H9 (cell line): ENCODE measurements at regions not wholly inside any gene's neighbourhood (a gene's known extent, or its start where the extent isn't known, plus 50 kb on each side); places are given as distances from the start of the nearest gene placed in this dataset.
A peak's percentile ranks its signal among the peaks of the same experiment; 100 is the strongest.

Experiments used
- DNase-seq: peaks from one replicate; pipeline ENCODE4 v3.0.0-alpha.2; 2017
- H2AFZ ChIP-seq: one replicate; pipeline ENCODE4 v1.6.1; 2013; ENCODE audit warnings: mild to moderate bottlenecking, low read length, control low read depth, moderate library complexity
- H2AK5ac ChIP-seq: 2 replicates; pipeline ENCODE4 v1.6.1; 2013; ENCODE audit warnings: low read length, control low read depth, mixed read lengths; ENCODE audit not compliant: insufficient read length
- H2BK120ac ChIP-seq: one replicate; pipeline ENCODE4 v1.6.1; 2013; ENCODE audit warnings: low read depth, mild to moderate bottlenecking, low read length, control low read depth, inconsistent platforms; ENCODE audit not compliant: poor library complexity, severe bottlenecking
- H2BK12ac ChIP-seq: 2 replicates; pipeline ENCODE4 v1.6.1; 2013; ENCODE audit warnings: low read length, control low read depth, mixed read lengths, low read depth; ENCODE audit not compliant: insufficient read length
- H2BK15ac ChIP-seq: 2 replicates; pipeline ENCODE4 v1.6.1; 2013; ENCODE audit warnings: low read depth, low read length, control low read depth
- H2BK20ac ChIP-seq: one replicate; pipeline ENCODE4 v1.6.1; 2013; ENCODE audit warnings: low read depth, mild to moderate bottlenecking, low read length, control low read depth, inconsistent platforms; ENCODE audit not compliant: poor library complexity, severe bottlenecking
- H2BK5ac ChIP-seq: 2 replicates; pipeline ENCODE4 v1.6.1; 2013; ENCODE audit warnings: low read length, control low read depth, mixed read lengths; ENCODE audit not compliant: insufficient read length
- H3K14ac ChIP-seq: 2 replicates; pipeline ENCODE4 v1.6.1; 2013; ENCODE audit warnings: low read length, control low read depth; ENCODE audit not compliant: insufficient read depth
- H3K18ac ChIP-seq: 2 replicates; pipeline ENCODE4 v1.6.1; 2013; ENCODE audit warnings: low read depth, mild to moderate bottlenecking, mixed read lengths, low read length, control low read depth; ENCODE audit not compliant: insufficient read length
- H3K23ac ChIP-seq: 2 replicates; pipeline ENCODE4 v1.6.1; 2013; ENCODE audit warnings: low read length, control low read depth, mixed read lengths, low read depth; ENCODE audit not compliant: insufficient read length
- H3K23me2 ChIP-seq: 2 replicates; pipeline ENCODE4 v1.6.1; 2013; ENCODE audit warnings: low read depth, mild to moderate bottlenecking, mixed read lengths, low read length, control low read depth; ENCODE audit not compliant: insufficient read length, poor library complexity, severe bottlenecking
- H3K27ac ChIP-seq: 2 replicates; pipeline ENCODE4 v1.5.1; 2013; ENCODE audit warnings: low read length, control low read depth, mixed read lengths, low read depth; ENCODE audit not compliant: insufficient read length
- H3K27me3 ChIP-seq: 2 replicates; pipeline ENCODE4 v1.6.1; 2013; ENCODE audit warnings: low read length, control low read depth, inconsistent platforms; ENCODE audit not compliant: insufficient read depth
- H3K4ac ChIP-seq: 2 replicates; pipeline ENCODE4 v1.6.1; 2013; ENCODE audit warnings: low read depth, mild to moderate bottlenecking, control low read depth, inconsistent platforms, low read length, moderate library complexity
- H3K4me1 ChIP-seq: 2 replicates; pipeline ENCODE4 v1.6.1; 2013; ENCODE audit warnings: low read length, control low read depth, inconsistent platforms; ENCODE audit not compliant: insufficient read depth
- H3K4me2 ChIP-seq: 2 replicates; pipeline ENCODE4 v1.6.1; 2013; ENCODE audit warnings: low read length, control low read depth, mixed read lengths; ENCODE audit not compliant: insufficient read length, insufficient read depth
- H3K56ac ChIP-seq: 2 replicates; pipeline ENCODE4 v1.6.1; 2013; ENCODE audit warnings: low read depth, mild to moderate bottlenecking, mixed read lengths, low read length, control low read depth; ENCODE audit not compliant: insufficient read length
- H3K79me1 ChIP-seq: 2 replicates; pipeline ENCODE4 v1.6.1; 2013; ENCODE audit warnings: low read depth, mild to moderate bottlenecking, moderate library complexity, low read length, control low read depth, inconsistent platforms; ENCODE audit not compliant: insufficient read depth, poor library complexity, severe bottlenecking
- H3K79me2 ChIP-seq: 2 replicates; pipeline ENCODE4 v1.6.1; 2013; ENCODE audit warnings: low read length, control low read depth, inconsistent platforms; ENCODE audit not compliant: insufficient read depth
- H3K9ac ChIP-seq: 2 replicates; pipeline ENCODE4 v1.6.1; 2013; ENCODE audit warnings: low read length, control low read depth, mixed read lengths; ENCODE audit not compliant: insufficient read length; ENCODE audit errors: extremely low read depth
- H3K9me3 ChIP-seq: one replicate; pipeline ENCODE4 v1.6.1; 2013; ENCODE audit warnings: low read depth, low read length, inconsistent platforms; ENCODE audit not compliant: control insufficient read depth
- H3T11ph ChIP-seq: one replicate; pipeline ENCODE4 v1.6.1; 2013; ENCODE audit warnings: mild to moderate bottlenecking, low read length, control low read depth, inconsistent platforms
- H4K20me1 ChIP-seq: one replicate; pipeline ENCODE4 v1.6.1; 2013; ENCODE audit not compliant: control insufficient read depth, insufficient read length, insufficient read depth
- H4K5ac ChIP-seq: 2 replicates; pipeline ENCODE4 v1.6.1; 2013; ENCODE audit warnings: low read depth, mild to moderate bottlenecking, mixed read lengths, low read length, control low read depth; ENCODE audit not compliant: insufficient read length
- H4K8ac ChIP-seq: replicated peaks from 2 replicates; pipeline ENCODE4 v1.6.1; 2013; ENCODE audit warnings: low read length, control low read depth, mixed read lengths, low read depth; ENCODE audit not compliant: insufficient read length
- H4K91ac ChIP-seq: 2 replicates; pipeline ENCODE4 v1.6.1; 2013; ENCODE audit warnings: low read depth, mild to moderate bottlenecking, moderate library complexity, mixed read lengths, low read length, control low read depth; ENCODE audit not compliant: insufficient read length
- H3K27ac Mint-ChIP-seq, 3 experiments: 2 replicates in 2 of 3; 3 replicates in 1 of 3; pipeline ENCODE4 v1.8.0; 2020 to 2021; ENCODE audit warnings: mixed read lengths in 3 of 3, mild to moderate bottlenecking in 1 of 3, moderate library complexity in 1 of 3
- H3K27me3 Mint-ChIP-seq: 2 replicates; pipeline ENCODE4 v1.8.0; 2021; ENCODE audit warnings: low read depth, mild to moderate bottlenecking, moderate library complexity, mixed read lengths
- H3K36me3 Mint-ChIP-seq, 3 experiments: 2 replicates in 2 of 3; 3 replicates in 1 of 3; pipeline ENCODE4 v1.8.0; 2020 to 2021; ENCODE audit warnings: low read depth in 3 of 3, mixed read lengths in 3 of 3; ENCODE audit not compliant: insufficient read depth in 1 of 3
- H3K4me1 Mint-ChIP-seq, 2 experiments: 2 replicates each; pipeline ENCODE4 v1.8.0; 2020; ENCODE audit warnings: mixed read lengths in 2 of 2
- H3K4me3 Mint-ChIP-seq, 2 experiments: 2 replicates in 1 of 2; 3 replicates in 1 of 2; pipeline ENCODE4 v1.8.0; 2020 to 2021; ENCODE audit warnings: mild to moderate bottlenecking in 2 of 2, mixed read lengths in 2 of 2, moderate library complexity in 1 of 2
- H3K9me3 Mint-ChIP-seq, 2 experiments: 2 replicates in 1 of 2; 3 replicates in 1 of 2; pipeline ENCODE4 v1.8.0; 2020; ENCODE audit warnings: mild to moderate bottlenecking in 2 of 2, mixed read lengths in 2 of 2, moderate library complexity in 1 of 2
- WGBS: extraction: QIAGEN DNeasy Blood & Tissue Kit; methylation state at CpG from one replicate; pipeline ENCODE4 v1.1.7; 2013; ENCODE audit warnings: missing lambda C conversion rate, low lambda C conversion rate, mixed read lengths; ENCODE audit not compliant: insufficient read length; ENCODE audit errors: extremely low coverage; 5-methylcytosine and 5-hydroxymethylcytosine counted together
- TF ChIP-seq, protein P1 (sequence below): fragments of 200-600 bp; sonication (generic); conservative IDR thresholded peaks from 3 replicates; pipeline ENCODE4 v1.8.0; 2021; ENCODE audit warnings: antibody characterized with exemption, mild to moderate bottlenecking

DNA sequence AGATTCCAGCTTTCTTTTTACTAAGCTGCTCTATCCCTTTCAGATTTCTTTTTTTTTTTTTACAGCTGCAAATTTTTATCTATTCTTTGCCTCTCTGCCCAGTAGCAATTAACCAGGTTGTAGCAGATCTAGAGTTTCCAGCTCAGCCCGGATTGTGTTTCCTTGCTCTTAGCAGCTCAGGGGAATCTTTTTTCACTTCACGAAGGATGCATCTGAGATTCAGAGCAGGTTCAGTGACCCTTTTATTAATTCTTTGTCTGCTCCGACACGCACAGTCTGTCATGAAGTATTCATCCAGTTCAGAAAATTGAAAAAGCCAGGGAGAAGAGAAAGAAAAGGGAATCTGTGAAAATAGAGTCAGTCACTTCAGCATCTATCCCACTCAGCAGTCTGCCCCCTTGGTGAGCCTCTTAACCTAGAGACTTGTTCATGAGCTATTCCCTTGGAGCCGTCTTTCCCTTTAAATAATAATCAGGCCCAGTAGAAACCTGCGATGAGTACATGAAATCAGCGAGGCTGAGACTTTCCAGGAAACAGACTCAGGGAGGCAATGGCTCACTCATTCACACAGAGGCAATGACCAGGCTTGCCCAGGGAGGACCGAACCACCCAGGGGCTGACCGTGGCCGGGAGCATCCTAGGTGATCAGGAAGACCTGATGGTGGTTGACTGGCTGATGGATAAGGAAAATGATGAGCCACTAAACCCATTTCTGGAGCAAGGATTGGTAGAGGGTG lies 103.4 kb upstream of the ITGA6 start:
- H2BK15ac ChIP-seq = no peak overlapping the region
- no peak overlapping the region for H3K18ac ChIP-seq
- WGBS = no CpG with 5 or more reads among the region's 10 CpGs
- Mint-ChIP-seq H3K27ac (peak overlapping the region in 1 of 3 experiments; percentile 16; a peak in 2 of 7 replicates), H3K36me3 (peaks cover 3 to 10% (median 4%) of the 10 kb centered on the region in 3 experiments), H3K4me1 (peaks cover 2 to 3% of the 10 kb centered on the region in 2 experiments), H3K27me3 (no peaks in the 10 kb centered on the region), H3K9me3 (peaks cover 3 to 4% of the 10 kb centered on the region in 2 experiments; a peak in 4 of 5 replicates), H3K4me3 (no peak overlapping the region)
- no peak overlapping the region for H2BK5ac ChIP-seq
- H2BK120ac ChIP-seq = no peak overlapping the region
- no peak overlapping the region for H2AK5ac ChIP-seq
- no peak overlapping the region for H3K56ac ChIP-seq
- no peaks in the 10 kb centered on the region for H3K9me3 ChIP-seq
- H3K79me1 ChIP-seq = no peaks in the 10 kb centered on the region
- H4K20me1 ChIP-seq = no peaks in the 10 kb centered on the region
- no peak overlapping the region for H4K5ac ChIP-seq
- H3K4me1 ChIP-seq = no peaks in the 10 kb centered on the region
- no peak overlapping the region for H3K4me2 ChIP-seq
- H3T11ph ChIP-seq = no peak overlapping the region
- no peak overlapping the region for H3K14ac ChIP-seq
- H3K23ac ChIP-seq = no peak overlapping the region
- DNase-seq = no peak
- no peak overlapping the region for H4K8ac ChIP-seq
- H2BK20ac ChIP-seq = no peak overlapping the region
- no peak overlapping the region for H2BK12ac ChIP-seq
- H2AFZ ChIP-seq = no peak overlapping the region
- H3K27ac ChIP-seq = no peak overlapping the region
- H4K91ac ChIP-seq = no peak overlapping the region
- TF ChIP-seq, protein P1, sequence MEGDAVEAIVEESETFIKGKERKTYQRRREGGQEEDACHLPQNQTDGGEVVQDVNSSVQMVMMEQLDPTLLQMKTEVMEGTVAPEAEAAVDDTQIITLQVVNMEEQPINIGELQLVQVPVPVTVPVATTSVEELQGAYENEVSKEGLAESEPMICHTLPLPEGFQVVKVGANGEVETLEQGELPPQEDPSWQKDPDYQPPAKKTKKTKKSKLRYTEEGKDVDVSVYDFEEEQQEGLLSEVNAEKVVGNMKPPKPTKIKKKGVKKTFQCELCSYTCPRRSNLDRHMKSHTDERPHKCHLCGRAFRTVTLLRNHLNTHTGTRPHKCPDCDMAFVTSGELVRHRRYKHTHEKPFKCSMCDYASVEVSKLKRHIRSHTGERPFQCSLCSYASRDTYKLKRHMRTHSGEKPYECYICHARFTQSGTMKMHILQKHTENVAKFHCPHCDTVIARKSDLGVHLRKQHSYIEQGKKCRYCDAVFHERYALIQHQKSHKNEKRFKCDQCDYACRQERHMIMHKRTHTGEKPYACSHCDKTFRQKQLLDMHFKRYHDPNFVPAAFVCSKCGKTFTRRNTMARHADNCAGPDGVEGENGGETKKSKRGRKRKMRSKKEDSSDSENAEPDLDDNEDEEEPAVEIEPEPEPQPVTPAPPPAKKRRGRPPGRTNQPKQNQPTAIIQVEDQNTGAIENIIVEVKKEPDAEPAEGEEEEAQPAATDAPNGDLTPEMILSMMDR = no peak
- no peaks in the 10 kb centered on the region for H3K27me3 ChIP-seq
- no peak overlapping the region for H3K9ac ChIP-seq
- H3K4ac ChIP-seq = no peak overlapping the region
- no peaks in the 10 kb centered on the region for H3K79me2 ChIP-seq
- H3K23me2 ChIP-seq = no peaks in the 10 kb centered on the region
